GM12891 (cell line): ENCODE measurements at regions not wholly inside any gene's neighbourhood (a gene's known extent, or its start where the extent isn't known, plus 50 kb on each side); places are given as distances from the start of the nearest gene placed in this dataset.

Experiments used
- POLR2A ChIP-seq: IDR thresholded peaks from 2 replicates; pipeline ENCODE4 v1.6.1; 2011; ENCODE audit warnings: low read depth, low read length, control low read depth
- POLR2AphosphoS5 ChIP-seq: IDR thresholded peaks from 2 replicates; pipeline ENCODE4 v1.6.1; 2011; ENCODE audit warnings: low read depth, low read length, control low read depth
- TAF1 ChIP-seq: IDR thresholded peaks from 2 replicates; pipeline ENCODE4 v1.6.1; 2011; ENCODE audit warnings: low read depth, low read length, control low read depth

DNA sequence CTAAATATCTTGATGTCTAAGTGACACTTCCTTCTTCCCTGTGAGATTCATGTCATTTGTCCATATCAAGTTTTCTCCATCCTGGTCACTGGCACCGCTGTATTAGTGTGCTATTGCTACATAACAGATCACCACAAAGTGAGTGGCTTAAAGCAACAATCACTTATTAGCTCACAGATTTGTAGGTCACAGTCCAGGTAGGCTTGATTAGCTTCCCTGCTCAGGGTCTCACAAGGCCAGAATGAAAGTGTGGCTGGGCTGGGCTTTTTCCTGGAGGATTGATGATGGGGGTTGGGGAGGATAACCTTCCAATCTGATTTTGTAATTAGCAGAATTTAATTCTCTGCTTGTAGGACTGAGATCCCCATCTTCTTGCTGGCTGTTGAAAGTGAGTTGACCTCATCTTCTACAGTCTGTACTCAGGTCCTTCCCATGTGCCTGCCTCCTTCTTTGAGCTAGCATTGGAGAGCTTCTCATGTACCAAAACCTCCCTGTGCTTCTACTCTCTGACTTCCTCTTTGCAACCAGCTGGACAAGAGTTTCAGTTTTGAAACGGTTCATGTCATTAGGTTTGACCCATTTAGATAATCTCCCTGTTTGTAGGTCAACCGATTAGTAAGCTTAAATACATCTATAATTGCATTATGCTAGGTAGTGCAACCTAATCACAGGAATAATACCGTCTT lies 152.4 kb upstream of the MAN1A1 start:
- TF ChIP-seq POLR2A (no peak), POLR2AphosphoS5 (no peak), TAF1 (no peak)
